GM18508 (cell line): ENCODE measurements at regions not wholly inside any gene's neighbourhood (a gene's known extent, or its start where the extent isn't known, plus 50 kb on each side); places are given as distances from the start of the nearest gene placed in this dataset.
"Not testable (repeated sequence)": the region's sequence is repeated elsewhere in the genome, so short reads cannot be mapped to it uniquely, and the experiment has no call there.

Experiments used
- ATAC-seq: cut with Tn5 transposase; IDR thresholded peaks from one replicate; pipeline ENCODE4 v1.9.1; 2021; ENCODE audit warnings: moderate number of reproducible peaks; ENCODE audit not compliant: insufficient read depth, unreplicated experiment

DNA sequence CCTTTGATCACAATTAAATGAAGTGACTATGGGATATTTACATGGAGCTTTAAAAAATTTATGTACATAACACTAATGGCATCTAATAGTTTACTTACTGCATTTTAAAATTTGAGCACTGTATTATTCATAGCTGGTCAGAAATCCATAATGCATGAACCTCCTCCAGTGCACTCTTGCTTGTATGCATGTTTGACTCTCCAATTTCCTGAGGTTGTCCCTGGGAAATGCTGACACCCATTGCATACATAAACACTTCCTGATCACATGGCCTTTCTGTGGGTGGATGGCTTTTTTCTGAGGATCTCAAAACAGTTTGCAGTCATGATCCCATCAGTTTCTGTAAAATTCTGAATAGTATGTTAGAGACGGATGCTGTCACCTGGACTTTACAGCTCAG lies 577.8 kb downstream of the REEP3 start:
- ATAC-seq, result no peak

DNA sequence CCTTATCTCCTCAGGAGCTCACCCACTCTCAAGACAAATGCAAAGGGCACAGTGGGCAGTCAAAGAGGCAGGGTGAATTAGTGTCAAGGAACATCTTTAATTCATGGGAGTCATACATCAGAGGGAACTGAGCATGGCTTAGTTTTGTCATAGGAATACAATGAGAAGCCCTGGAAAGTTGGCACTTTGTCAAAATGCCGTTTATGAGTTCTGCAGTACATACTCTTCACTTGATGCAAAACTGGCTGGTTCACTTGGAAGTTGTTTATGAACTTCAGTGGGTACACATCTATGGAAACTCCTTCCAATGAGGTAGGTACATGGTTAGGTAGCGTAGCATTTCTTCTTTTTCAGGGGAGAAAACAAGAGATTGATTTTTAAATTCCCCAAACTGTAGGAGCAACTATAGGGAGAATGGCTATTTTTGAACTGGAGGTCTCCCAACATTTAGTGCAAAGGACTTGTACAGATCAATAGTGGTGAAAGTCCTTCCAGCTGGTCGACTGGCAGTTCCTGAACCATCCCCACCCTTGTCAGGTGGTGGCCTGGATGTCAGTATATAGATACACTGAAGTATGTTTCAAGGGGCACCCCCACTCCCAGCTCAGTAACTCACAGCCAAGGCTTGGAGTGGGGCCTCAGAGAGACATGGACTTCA lies 580.5 kb downstream of the REEP3 start:
- ATAC-seq, result no peak

DNA sequence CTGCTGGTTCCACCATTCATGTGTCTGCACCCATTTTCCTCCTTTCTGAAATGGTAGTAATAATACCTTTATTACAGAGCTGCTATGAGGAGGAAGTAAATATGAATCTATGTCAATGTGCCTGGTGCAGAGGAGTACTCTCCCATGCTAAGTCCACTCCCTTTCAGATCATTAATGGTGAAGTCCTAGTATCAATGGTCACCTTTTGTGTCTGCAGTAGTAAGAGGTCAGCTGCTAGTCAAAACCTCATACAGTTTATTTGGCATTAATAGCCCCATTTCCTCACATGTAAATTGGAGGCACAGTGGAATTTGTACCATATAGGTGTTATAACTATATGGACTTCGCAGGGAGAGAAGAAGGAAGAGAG lies 581.0 kb downstream of the REEP3 start:
- no peak for ATAC-seq

DNA sequence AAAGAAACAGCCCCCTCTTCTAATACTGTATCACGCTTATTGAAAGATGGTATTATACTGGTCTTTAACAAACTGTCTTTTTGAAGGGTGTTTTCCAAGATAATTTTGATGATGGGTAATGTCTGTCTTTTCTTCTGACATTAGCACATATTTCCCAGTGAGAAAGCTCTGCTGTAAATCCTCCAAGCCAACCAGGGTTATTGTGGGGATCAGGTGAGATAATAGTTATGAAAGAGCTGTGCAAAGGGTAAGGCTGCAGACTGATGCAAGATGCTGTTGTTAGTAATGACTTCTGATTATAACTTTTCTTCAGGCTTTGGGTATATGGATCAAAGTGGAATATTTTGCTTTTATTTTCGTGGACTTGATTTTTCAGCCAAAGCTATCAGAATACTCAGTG lies 581.7 kb downstream of the REEP3 start:
- no peak for ATAC-seq

DNA sequence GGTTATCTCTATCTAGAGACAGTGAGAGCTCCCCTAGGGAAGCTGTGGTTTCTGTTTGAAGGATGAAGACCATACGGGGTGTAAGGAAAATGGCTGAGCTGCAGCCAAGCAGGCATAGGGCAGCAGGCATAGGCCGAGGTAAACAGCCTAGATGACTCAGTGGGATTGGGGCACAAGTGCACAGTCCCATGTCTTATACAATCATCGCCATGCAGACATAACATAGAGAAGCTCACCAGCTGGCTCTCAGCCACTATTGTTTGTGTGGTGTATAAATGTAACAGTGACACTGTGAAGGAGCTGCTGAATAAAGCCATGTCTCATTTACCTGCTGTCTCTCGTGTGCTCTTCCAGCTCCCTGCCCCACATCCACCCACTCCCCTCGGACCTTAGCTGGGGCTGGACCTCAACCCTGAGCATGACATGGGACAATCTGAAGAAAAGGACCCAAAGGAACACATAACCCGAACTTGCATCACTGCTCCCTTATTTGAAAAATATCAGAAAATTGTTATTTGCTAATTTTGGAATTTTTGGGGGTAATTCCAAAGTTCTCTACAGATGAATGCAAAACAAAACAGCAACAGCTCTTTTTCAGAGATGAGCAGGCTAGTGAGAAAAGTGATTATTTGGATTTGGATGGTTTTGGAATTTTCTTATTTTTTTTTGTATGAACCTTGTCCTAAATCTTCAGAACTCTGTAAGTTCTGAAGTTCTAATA lies 582.7 kb downstream of the REEP3 start:
- ATAC-seq, result no peak

DNA sequence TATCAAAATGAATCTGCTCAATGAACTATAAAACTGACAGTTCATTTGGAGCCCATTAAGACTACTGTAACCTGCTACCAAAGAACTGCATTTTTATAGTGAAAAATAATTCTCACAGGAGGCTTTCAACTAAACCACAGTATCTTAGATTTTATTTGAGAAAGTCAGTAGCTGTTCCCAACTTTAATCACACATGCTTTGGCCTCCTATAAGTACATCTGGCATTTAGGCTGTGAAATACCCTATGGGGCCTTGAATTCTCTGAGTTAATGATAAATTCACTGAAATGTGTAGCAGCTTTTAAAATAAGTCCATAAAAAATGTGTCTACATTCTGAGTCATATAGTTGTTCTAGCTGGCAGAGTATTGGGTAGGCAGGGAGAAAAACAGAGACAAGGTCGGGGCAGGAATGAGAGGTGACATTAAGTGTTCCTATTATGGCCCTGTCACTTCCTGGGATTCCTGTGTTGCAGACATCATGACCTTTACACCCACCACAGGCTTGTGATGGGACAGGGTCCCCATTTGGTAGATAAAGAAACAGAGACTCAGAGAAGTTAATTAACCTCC lies 588.8 kb downstream of the REEP3 start:
- no peak for ATAC-seq

DNA sequence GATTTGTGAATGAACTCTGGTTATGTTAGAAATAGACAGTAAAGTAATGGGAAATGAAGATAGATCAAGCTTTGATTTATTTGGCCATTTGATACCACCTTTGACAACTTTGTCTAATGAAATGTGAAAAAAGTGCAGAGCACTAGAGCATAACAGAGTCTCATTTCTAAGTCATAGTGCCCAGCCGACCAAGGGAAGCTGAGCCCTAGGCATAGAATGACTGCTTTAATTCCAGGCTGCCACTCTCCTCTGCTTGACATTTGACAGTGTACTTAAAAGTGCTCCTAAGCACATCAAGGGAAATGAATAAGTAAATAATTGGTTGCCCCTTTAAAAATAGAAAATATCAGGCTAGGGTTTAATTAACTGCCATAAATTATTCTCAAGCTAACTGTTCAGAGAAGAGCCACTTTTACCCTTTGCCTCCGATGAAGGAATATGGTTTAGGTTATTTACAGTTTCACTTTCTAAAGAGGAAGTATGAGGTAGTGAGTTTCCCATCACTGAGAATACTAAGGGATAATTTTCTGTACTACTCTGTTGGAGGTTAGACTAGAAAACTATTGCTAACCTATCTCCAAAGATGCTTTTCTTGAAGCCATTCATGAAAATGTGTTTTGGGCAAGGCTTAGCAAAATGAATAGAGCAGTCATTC lies 591.6 kb downstream of the REEP3 start:
- ATAC-seq, result no peak

DNA sequence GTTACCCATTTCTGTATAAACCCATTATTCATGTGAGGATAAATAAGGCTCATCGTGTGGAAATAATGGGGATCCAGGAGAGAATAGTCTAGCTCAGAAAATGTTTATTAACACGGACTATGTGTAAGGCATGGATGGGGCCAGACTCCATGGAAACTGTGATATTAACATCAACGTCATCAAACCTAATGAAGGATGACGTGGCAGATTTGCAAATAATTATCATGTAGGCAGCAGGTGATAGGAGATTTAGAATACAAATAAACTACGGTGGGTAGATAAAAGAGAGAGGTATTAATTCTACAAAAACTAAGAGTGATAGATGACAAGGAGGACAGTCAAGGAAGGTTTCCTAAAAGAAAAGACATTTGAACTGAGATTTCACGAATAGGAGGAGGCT lies 592.2 kb downstream of the REEP3 start:
- ATAC-seq, result no peak

DNA sequence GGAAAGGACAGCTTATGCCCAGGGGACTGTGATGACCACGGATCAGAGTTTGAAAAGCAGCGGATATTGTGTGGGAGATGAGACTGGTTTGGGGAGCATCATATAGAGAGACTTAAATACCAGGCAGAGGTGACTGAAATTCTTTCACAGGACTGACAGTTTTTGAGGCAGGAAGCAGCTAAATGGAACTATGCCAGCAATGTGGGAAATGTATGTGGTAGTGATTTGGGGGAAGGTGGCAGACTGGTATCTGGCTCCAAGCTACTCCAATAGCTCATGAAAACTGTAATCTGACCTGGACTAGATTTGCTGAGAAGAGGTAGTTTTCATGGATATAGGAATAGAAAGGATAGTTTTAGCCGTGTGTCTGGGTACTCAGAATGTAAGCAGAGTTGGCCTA lies 592.6 kb downstream of the REEP3 start:
- no peak for ATAC-seq

DNA sequence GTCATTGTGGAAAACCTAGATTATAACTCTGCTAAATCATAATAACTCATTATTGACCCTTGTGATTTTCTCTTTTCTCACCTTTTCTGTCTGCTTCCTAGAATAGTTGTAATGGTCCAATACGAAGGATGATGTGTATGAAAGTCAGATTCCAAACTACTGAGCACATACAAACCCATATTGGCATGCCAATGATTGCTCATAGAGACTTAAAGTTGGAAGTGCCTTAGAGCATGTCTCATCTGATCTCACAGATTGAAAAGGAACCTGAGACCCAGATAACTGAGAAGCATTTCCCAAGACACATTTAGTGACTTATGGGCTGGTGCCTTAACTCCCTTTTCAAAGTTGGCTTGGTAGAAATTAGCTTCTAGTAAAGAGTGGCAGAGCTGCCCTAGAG lies 594.3 kb downstream of the REEP3 start:
- ATAC-seq, result no peak

DNA sequence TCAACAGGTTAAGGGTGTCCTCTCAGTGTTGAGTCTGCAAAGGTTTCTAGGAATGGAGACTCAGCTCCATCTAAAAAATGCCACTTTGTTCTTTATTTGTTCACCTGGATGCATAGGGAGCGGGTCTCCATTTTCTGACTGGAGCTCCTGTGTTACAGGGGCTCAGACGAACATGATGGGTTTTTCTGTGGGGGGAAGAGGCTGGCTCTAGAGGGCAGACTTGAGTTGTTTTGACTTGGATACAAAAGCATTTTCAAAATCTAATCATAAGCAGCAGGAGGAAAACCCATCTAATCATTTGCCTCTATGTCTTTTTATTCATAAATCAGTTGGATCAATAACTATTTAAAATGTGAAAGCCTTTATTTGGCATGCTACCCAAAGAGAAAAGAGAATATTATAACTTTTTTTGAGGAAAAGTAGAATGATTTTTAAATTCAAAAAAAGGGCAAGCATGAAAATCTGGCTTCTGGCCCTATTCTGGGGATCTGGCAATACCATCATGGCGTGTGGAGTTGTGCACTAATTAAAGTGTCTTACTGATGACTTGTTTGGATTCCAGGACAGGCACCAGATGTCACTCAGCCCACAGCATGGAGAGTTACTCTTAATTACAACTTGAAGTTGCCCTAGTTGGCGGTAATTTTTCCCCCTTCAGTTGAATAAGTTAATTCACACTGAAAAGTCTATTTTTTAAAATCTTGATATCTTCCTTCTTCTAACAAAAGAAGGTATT lies 594.9 kb downstream of the REEP3 start:
- ATAC-seq, result no peak

DNA sequence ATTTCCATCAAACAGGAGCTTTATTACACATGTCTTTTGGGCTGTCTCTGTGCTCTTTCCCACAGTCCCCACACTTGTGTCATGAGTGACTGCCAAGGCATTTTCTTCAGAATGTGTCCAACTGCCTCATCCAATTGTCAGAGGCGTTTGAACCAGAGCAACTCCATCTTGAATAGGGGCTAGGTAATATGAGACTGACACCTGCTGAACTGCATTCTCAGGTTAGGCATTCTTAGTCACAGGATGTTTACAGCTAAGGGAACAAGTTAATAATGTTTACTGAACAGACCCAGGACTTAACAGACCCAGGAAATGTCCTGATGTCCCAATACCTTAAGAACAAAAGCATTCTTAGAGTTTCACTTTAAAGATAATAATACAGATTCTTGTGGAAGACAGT lies 595.5 kb downstream of the REEP3 start:
- no peak for ATAC-seq

DNA sequence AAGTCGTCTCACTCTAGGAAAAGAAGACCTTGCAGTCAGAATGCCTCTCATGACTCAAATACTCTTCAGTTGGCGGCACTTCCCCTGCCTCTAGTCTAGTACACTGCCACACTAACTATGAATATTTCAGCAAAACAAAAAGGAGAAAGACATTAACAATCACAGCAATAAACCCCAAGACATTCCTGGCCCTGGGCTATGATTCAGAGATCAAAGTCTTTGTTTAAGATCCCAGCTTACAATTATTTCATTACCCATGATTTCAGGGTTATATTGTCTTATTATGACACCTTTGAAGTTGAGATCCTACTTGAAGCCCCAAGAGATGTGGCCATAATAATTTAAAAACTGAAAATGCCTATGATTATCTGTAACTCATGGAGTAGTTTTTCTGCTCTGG lies 597.5 kb downstream of the REEP3 start:
- ATAC-seq, result no peak

DNA sequence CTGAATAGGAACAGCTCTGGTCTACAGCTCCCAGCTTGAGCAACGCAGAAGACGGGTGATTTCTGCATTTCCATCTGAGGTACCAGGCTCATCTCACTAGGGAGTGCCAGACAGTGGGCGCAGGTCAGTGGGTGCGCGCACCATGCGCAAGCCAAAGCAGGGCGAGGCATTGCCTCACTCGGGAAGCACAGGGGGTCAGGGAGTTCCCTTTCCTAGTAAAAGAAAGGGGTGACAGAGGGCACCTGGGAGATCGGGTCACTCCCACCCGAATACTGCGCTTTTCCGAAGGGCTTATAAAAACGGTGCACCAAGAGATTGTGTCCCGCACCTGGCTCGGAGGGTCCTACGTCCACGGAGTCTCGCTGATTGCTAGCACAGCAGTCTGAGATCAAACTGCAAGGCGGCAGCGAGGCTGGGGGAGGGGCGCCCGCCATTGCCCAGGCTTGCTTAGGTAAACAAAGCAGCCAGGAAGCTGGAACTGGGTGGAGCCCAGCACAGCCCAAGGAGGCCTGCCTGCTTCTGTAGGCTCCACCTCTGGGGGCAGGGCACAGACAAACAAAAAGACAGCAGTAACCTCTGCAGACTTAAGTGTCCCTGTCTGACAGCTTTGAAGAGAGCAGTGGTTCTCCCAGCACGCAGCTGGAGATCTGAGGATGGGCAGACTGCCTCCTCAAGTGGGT lies 599.2 kb downstream of the REEP3 start:
- ATAC-seq, result not testable (repeated sequence)

DNA sequence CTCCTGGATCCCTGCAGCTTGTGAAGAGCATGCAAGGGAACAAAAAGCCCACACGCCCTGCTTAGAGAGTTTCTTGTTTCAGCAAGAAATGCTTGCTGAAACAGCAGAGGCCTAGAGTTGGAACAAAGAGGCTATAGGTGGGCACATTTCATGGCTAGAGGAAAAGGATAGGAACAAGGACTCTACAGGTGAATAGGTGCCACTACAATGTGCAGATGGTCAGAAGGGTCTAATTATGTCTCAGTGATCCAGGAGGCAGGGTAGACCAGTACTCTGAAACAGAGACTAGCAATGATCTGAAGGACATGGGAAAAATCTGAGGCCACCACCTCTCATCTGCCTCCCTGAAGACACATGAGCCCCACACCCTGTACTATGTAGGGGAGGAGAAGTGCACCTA lies 609.0 kb downstream of the REEP3 start:
- ATAC-seq, result no peak

DNA sequence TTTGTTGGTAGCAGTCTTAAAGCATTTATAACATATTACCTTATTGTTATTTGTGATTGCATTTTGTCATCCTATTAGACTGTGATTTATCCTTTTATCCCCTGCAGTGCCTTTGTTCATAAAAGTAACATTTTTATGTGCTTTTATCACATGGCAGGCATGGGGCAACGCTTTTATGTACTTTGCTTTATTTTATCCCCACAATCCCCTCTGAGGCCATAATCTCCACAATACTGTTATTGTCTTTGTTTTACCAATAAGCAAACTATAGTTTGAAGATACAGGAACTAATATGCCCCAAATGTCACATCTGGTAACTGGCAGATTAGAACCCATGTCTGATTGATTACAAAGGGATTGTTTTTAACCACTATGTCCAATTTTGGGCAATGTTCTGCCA lies 613.5 kb downstream of the REEP3 start:
- ATAC-seq, result no peak

DNA sequence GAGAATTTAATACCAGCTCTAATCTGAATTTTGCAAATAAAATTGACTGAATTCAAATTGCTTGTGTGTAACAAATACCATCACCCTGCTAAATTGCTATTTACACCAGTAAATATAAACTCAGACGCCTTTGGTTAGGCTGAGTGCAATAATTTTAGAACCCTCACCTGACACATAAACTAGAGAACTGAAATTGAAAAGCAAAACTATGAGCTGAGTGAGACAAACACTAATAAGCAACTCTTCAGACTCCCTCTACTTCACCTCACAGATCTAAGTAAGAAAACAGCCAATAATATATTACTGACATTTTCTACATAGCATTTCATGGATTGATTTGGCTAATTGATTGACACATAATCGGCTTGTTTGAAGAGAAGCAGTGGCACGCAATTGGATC lies 621.2 kb downstream of the REEP3 start:
- no peak for ATAC-seq

DNA sequence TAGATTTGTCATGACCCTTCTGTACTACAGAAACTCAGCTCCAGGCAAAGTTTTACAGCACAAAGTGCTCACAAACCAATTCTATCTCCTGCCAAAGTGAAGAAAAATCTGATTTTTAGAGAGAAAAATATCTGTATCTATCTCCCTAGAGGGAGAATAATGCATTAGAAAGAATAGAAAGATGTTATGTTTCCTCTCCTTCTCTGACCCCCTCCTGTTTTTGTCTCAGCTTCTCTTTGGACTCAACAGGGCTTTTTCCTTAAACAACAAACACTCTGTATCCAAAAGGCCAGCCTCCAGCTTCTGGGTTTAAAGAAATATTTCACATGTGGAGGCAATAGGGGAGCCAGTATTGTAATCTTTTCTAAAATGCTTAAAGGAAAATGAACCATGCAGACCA lies 627.4 kb downstream of the REEP3 start:
- ATAC-seq, result no peak

DNA sequence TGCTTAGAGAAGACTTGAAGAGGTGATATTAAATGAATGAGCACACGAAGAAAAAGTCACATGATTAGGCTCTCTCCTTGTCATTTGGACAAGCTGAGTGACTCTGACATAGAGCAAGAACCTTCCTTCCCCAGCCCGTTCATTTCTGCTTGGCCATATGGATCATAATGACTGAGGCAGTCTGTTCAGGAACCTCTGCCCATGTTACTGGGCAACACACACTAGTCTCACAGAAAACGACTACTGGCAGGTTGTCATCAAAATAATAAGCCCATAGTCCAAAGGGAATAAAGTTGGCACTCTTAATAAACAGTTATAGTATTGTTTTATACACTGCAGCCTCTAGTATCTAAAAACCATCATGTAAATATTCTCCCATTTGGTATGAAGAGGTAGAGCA lies 635.0 kb downstream of the REEP3 start:
- no peak for ATAC-seq

DNA sequence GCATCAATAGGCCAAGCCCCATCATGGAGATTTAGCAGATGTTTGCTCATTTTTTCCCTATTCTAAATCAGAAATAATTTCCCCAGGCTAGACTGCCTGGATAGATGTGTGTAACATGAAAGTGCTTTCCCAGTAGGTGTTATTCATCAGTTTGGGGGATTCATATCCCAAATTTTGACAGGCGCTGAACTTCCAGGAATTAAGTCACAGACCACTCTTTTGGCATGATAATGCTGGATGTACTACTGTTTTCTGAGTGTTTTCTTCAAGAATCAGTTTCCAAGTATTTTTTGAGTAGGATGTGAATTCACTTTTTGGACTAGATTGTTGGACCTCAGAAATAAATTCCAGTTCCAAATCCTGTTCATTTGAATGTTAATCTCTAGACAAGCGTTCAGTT lies 637.4 kb downstream of the REEP3 start:
- ATAC-seq, result no peak
